HG03378 (cell line): ENCODE measurements at regions not wholly inside any gene's neighbourhood (a gene's known extent, or its start where the extent isn't known, plus 50 kb on each side); places are given as distances from the start of the nearest gene placed in this dataset.
"Not testable (repeated sequence)": the region's sequence is repeated elsewhere in the genome, so short reads cannot be mapped to it uniquely, and the experiment has no call there.

Source experiments
- ATAC-seq: cut with Tn5 transposase; IDR thresholded peaks from one replicate; pipeline ENCODE4 v1.9.1; 2021; ENCODE audit warnings: mild to moderate bottlenecking, moderate library complexity; ENCODE audit not compliant: unreplicated experiment

GRCh38 chr1:60826320-60827094, 255.9 kb upstream of the NFIA start:
- ATAC-seq: no peak

DNA sequence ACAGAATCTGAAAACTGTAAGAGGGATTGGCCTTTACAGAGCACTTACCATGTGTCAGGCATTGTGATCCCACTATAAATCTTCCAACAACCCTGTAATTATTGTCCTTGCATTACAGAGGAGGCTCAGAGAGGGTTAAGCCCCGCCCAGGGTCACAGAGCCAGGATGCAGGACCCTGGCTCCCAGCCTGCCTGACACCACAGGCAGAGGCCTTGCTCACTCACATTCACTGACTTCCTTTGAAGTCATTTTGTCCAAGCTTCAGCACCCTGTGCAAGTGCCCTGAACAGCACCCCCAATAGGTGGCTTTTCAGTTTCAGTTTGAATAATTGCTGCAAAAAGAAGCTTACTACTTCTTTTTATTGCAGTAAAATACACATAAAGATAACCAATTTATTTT, 256.8 kb upstream of the NFIA start:
- ATAC-seq: no peak

- ATAC-seq: no peak
Measured at GRCh38 chr1:60823151-60823550, 259.2 kb upstream of the NFIA start.

DNA sequence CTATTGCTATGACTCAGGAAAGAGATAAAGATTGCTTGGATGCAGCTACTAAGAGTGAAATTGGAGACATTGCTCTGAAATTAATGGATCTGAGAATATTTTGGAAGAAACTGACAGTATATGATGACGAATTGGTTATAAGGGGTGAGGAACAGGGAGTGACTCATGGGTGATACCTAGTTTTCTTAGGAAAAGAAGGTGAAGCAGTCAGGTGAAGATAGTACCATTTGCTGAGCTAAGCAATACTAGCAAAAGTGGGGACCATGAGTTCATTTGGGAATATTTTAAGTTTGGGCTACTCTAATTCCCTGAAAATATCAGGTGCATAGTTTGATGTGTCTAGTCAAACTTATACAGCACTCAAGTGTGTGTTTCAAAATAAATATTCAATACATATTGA, 260.1 kb upstream of the NFIA start:
- no peak for ATAC-seq

- no peak for ATAC-seq
Measured at GRCh38 chr1:60821156-60821555, 261.2 kb upstream of the NFIA start.

DNA sequence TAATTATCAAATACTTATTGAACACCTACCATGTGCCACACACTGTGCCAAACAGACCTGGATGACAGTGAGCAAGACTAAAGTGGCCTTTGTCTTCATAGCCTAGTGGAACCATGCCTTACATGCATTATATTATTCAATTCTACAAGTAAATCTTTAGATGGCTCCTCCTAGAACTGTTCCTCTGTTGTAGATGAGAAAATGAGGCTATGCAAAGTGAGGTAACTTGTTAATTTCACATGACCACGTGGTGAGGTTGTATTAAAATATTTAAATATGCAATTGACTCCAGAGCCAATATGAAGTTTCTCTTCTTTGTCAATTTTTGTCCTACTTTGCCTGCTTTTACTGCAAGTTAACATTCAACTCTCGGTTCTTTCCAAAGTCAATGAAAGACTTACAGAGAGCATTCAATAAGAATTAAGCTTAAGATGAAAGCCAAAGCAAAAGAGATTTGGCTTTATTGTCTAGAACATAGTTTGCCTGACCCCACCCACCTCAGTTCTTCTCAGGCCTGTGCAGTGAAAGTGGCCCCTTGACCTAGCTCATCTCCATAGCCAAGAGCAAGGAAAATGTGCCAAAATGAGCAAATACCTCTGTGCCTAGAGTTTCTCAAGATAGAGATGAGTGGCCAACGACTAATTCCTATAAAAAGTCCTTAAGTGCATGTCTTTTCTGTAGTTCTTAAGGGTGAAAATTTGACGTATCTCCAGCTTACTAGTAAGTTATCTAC, 263.2 kb upstream of the NFIA start:
- no peak for ATAC-seq

DNA sequence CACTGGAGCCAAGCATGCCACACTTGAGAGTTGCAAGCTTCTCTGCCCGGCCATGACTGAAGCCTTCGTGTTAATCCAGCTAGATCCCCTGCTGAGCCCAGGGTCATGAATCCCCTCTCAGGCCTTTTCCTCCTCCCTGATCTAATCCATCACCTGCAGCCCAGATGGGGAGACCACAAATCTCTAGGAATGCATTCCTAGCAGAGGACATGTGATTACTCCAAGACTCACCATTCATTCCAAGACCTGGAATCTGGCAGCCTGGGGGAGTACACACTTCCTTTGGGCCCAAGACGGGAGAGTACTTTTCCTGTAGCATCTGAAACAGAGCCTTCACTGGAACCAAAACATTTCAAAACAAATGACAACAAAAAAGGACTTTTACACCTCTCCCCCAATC, 269.3 kb upstream of the NFIA start:
- ATAC-seq: no peak

DNA sequence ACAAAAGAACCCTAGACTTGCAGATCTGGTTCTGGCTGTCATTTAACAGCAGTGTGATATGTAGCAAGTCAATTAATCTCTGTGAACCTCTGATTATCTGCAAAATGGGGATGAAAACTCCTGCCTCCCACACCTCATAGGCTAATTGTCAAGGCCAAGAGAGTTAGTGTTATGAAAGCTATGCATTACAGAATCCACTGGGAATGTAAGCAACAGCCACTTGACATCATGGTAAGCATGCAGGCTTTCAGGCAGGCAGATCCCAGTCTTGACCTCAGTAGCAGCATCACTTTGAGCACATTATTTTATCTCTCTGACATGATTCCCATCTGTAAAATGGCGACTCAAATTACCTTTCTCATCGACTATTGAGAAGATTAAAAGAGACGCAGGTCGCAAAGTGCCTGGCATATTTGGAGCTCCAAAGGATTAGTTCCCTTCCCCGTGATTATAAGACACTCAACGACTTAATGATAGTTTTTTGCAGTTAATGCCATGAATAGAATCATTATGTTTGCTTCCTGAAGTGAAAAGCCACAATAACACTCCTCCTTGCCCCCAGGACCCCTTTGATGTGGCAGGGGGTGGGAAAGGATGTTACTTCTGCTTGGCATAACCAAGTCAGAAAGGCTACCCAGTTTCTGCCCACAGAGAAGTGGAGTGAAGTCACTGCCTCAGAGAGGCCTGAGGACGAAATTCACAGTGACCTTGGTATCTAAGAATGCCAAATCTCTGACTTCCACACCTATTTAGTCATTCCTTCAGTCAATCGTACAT, 273.0 kb upstream of the NFIA start:
- no peak for ATAC-seq

GRCh38 chr1:60808676-60809075, 273.7 kb upstream of the NFIA start:
- ATAC-seq: no peak

DNA sequence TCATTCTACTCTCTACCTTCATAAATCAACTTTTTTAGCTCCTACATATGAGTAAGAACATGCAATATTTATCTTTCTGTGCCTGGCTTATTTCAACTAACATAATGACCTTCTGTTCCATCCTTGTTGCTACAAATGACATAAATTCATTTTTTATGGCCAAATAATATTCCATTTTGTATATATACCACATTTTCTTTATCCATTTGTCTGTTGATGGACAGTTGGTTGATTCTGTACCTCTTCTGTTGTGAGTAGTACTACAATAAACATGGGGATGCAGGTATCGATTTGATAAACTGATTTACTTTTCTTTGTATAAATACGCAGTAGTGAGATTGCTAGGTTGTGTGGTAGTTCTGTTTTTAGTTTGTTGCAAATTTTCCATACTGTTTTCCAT, 279.5 kb upstream of the NFIA start:
- no peak for ATAC-seq

DNA sequence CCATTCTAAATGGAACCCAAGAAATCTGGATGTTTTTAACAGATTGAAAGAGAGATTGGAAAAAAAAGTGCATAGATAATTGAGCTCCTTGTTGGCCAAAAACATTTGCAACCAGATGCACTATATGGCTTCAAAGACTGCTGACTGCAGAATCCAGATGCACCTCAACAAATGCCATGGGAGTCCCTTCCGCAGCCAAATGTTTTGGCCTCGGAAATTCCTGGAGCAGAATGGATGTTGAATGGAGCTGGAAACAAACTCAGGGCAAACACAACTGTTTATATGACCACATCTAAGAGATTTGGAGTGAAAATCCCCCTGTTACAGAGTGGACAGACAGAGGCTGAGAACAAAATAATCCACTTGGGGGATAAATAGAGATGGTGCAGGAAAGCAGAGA, 285.0 kb upstream of the NFIA start:
- ATAC-seq: no peak

- ATAC-seq: no peak
Measured at GRCh38 chr1:60791226-60791625, 291.1 kb upstream of the NFIA start.

- not testable (repeated sequence) for ATAC-seq
Measured at GRCh38 chr1:60773099-60773498, 309.3 kb upstream of the NFIA start.

- no peak for ATAC-seq
Measured at GRCh38 chr1:60769082-60769481, 313.3 kb upstream of the NFIA start.

- no peak for ATAC-seq
Measured at GRCh38 chr1:60765204-60765603, 317.2 kb upstream of the NFIA start.

DNA sequence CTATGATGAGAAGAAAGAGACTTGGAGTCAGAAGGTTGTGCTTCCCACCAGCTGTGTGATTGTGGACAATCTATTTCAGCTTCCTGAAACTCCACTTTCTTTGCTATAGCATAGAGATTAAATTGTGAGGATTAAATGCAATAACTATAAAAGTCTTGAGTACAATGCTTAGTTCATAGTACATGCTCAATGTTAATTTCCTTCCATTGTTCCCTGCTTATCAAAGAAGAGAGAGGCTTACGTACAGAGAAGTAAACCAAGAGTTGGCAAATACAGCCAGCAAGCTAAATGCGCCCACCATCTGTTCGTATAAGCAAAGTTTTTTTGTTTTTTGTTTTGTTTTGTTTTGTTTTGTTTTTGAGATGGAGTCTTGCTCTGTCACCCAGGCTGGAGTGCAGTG, 317.9 kb upstream of the NFIA start:
- ATAC-seq: no peak

DNA sequence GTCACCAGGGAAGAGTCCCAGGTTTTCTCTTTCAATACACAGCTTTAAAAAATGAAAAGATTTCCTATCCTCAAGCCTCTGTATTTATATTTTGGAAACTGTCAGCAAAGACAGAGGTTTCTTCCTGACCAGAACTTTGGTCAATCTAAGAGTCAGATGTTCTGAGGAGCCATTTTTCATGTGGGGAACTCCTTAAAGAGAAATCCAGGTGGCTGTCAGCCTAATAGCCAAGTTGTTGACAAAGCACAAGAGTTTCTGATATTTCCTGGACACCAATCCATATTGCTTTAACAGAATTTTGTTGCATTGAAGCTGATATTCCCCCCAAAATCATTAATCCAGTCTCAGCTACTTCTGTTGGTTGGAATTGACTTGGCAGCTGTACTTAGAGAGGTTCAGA, 318.6 kb upstream of the NFIA start:
- no peak for ATAC-seq

- ATAC-seq: no peak
Measured at GRCh38 chr1:60762911-60763310, 319.4 kb upstream of the NFIA start.

DNA sequence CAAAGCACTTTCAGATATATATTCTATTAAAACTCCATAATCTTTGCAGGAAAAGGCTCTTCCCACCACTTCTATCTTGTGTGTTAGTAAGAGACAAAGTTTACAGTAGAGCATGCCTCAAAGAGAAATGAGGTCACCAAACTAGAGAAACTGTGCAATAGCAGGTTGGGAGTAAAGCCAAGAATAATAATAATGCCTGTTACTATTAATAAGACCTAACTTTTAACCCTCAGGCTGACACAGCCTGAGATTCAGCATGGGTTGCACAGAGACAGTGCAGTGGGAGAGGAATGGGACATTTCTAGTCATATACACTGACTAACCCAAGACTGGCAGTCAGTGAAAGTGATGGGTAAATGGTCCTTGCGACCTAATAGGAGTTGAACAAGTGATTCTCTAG, 320.2 kb upstream of the NFIA start:
- ATAC-seq: no peak

DNA sequence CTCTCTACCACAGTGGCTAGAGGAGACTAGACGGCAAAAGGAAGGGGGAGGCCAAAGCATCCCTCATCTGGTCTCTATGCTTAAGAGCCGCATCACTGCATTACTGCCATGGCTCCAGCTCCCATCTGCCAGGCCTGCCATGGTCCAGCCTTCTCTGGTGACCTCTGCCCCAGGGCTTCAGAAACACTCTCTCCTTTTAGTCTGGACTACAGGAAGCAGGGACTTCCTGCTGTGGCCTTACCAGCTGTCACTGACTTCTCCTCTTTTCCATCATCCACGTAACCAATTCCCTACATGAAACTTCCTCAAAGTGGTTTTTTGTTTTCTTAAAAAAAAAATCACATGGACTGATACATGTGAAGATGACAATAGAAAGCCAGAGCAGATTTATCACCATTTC, 323.1 kb upstream of the NFIA start:
- no peak for ATAC-seq

DNA sequence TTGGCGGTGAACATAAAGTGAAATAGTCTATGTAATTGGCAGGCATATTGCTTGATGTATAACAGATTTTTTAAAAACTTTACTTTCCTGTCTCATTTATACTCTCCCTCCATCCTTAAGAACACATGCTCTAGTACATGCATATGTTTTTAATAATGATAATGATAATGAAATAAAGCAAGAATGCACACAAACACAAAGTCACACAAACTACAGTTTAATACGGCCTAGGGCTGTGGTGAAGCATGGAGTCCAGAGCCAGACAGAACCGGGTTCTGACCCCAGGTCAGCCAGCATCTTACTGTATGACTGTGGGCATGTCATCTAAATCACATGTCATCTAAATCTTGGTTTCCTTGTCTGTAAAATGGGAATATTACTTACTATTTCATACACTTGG, 324.9 kb upstream of the NFIA start:
- ATAC-seq: no peak
